ENCODE measurements at regions not wholly inside any gene's neighbourhood (a gene's known extent, or its start where the extent isn't known, plus 50 kb on each side); places are given as distances from the start of the nearest gene placed in this dataset.

DNA sequence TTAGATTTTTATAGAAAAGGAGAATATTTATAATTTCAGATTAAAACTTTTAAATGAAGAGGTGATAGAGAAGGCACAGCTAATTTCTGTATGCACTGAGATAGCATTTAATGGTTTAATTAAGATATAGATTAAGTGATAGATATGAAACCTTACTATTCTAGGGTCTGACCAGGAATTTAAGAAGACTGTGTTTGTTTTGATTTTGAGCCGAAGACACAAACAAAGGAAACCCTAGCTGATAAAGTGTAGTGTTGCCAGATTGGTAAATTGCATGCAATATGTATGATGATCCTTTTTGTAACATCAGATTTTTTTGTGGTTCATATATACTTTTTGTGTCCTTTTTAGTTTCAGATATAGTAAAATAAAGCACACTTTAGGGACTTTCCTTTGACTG, 141.8 kb downstream of the ZPLD1 start:
- H3K27me3 Mint-ChIP-seq, result peaks cover 8% of the 10 kb centered on the region
- H3K27ac Mint-ChIP-seq, result no peak overlapping the region
- H3K4me3 Mint-ChIP-seq, result no peak overlapping the region
- H3K9me3 Mint-ChIP-seq, result no peaks in the 10 kb centered on the region
- H3K36me3 Mint-ChIP-seq (ENCODE audit: low read depth), result no peaks in the 10 kb centered on the region
- H3K4me1 Mint-ChIP-seq (ENCODE audit: low read depth), result no peaks in the 10 kb centered on the region

DNA sequence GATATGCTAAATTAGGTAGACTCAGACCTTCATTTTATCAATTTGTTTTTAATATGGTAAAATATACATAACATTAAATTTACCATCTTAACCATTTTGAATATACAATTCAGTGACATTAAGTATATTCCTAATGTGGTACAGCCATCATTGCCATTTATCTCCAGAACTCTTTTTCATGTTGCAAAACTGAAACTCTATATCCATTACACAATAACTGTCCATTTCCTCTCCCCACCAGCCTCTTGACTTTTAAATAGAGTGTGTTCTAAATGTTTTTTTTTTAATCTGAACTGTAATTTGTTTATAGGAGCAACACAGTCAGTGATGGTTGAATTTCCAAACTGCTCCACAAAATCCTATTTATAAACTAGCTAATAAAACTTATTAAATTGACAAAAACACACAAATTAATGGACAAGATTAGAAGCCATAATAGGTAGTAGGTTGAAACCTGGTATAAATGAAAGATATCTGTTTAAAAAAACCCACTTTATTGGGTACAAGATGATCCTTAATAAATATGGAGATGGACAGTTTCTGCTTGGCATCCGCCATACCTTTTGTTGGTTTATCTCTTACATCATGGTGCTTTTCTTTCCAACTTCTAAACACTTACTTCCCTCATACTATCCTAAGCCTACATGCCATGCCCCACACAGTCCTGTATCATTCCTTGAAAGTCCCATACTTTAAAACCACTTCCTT, 142.4 kb downstream of the ZPLD1 start:
- Mint-ChIP-seq H3K27me3 (peaks cover 4% of the 10 kb centered on the region), H3K4me3 (no peak overlapping the region), H3K36me3 (ENCODE audit: low read depth) (no peaks in the 10 kb centered on the region), H3K27ac (no peak overlapping the region), H3K4me1 (ENCODE audit: low read depth) (no peaks in the 10 kb centered on the region), H3K9me3 (no peaks in the 10 kb centered on the region)

DNA sequence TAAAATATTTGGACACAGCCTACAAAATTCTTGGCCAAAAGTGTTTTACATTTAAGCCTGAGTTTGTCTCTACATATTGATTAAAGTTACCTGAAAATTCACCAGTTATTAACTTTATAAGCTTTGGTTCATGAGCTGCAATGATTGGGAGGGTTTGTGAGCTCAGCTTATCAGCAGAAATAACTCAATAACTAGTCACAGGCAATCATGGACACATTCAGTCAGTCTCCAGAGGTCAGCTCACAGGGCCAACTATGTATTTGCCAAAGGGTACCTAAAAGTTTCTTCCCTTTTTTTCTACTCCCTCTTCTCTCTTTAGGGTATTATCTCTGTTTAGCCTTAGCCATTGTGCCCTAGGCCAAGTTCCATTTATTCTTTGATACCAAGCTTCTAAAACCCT, 145.9 kb downstream of the ZPLD1 start:
- H3K9me3 Mint-ChIP-seq, result no peaks in the 10 kb centered on the region
- no peak overlapping the region for H3K27ac Mint-ChIP-seq
- no peak overlapping the region for H3K4me3 Mint-ChIP-seq
- H3K27me3 Mint-ChIP-seq, result peaks cover 4% of the 10 kb centered on the region
- H3K4me1 Mint-ChIP-seq (ENCODE audit: low read depth), result no peaks in the 10 kb centered on the region
- no peaks in the 10 kb centered on the region for H3K36me3 Mint-ChIP-seq (ENCODE audit: low read depth)

GRCh38 chr3:102586485-102586884, 151.7 kb downstream of the ZPLD1 start:
- Mint-ChIP-seq H3K4me3 (no peak overlapping the region), H3K27ac (no peak overlapping the region), H3K36me3 (ENCODE audit: low read depth) (no peaks in the 10 kb centered on the region), H3K27me3 (peaks cover 6% of the 10 kb centered on the region), H3K9me3 (no peaks in the 10 kb centered on the region), H3K4me1 (ENCODE audit: low read depth) (no peaks in the 10 kb centered on the region)

- Mint-ChIP-seq H3K27ac (no peak overlapping the region), H3K9me3 (no peaks in the 10 kb centered on the region), H3K4me1 (ENCODE audit: low read depth) (no peaks in the 10 kb centered on the region), H3K27me3 (no peaks in the 10 kb centered on the region), H3K36me3 (ENCODE audit: low read depth) (no peaks in the 10 kb centered on the region), H3K4me3 (no peak overlapping the region)
These were observed 159.2 kb downstream of the ZPLD1 start for GRCh38 chr3:102593812-102594602.

DNA sequence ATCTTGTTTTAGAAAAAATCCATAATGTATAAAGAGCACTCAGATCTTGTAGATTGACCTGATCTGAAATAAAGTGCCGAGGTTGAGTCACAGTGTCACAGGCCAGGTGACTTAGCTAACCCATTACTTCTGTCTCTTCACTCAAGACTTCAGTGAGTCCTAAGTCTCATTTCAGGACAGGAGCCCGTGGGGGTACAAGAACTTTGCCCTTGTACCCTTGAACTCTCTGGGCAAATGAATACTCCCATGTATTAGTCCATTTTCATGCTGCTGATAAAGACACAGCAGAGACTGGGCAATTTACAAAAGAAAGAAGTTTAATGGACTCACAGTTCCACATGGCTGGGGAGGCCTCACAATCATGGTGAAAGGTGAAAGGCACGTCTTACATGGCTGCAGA, 160.2 kb downstream of the ZPLD1 start:
- Mint-ChIP-seq H3K4me3 (no peak overlapping the region), H3K36me3 (ENCODE audit: low read depth) (no peaks in the 10 kb centered on the region), H3K4me1 (ENCODE audit: low read depth) (no peaks in the 10 kb centered on the region), H3K27ac (no peak overlapping the region), H3K27me3 (no peaks in the 10 kb centered on the region), H3K9me3 (no peaks in the 10 kb centered on the region)

GRCh38 chr3:102599819-102600576, 165.2 kb downstream of the ZPLD1 start:
- Mint-ChIP-seq H3K9me3 (no peaks in the 10 kb centered on the region), H3K36me3 (ENCODE audit: low read depth) (no peaks in the 10 kb centered on the region), H3K4me1 (ENCODE audit: low read depth) (no peaks in the 10 kb centered on the region), H3K27me3 (peaks cover 3% of the 10 kb centered on the region), H3K4me3 (no peak overlapping the region), H3K27ac (no peak overlapping the region)

DNA sequence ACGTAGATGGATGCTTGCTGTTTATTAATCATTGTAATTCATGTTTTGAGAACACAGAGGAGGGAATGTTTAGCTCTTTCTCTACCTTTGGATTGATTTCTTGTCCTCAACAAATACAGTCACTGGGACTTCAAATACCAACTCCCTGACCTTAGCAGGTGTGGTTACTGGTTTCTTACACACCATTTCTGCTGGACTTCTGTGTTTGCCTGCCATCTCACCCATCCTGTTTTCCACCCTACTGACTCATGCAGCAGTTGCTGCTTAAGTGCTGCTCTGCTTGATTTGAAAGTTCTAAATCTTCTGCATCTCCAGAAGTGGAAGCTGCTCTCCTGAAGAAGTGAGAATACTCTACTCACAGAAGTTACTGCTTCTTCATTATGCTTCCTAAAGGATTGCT, 170.3 kb downstream of the ZPLD1 start:
- Mint-ChIP-seq H3K9me3 (no peaks in the 10 kb centered on the region), H3K36me3 (ENCODE audit: low read depth) (no peaks in the 10 kb centered on the region), H3K4me1 (ENCODE audit: low read depth) (no peaks in the 10 kb centered on the region), H3K27ac (no peak overlapping the region), H3K4me3 (no peak overlapping the region), H3K27me3 (peaks cover 18% of the 10 kb centered on the region)

GRCh38 chr3:102608875-102609274, 174.1 kb downstream of the ZPLD1 start:
- H3K27ac Mint-ChIP-seq, result no peak overlapping the region

GRCh38 chr3:102614021-102614569, 179.3 kb downstream of the ZPLD1 start:
- no peaks in the 10 kb centered on the region for H3K36me3 Mint-ChIP-seq (ENCODE audit: low read depth)
- no peak overlapping the region for H3K4me3 Mint-ChIP-seq
- H3K27ac Mint-ChIP-seq, result no peak overlapping the region
- peaks cover 8% of the 10 kb centered on the region for H3K27me3 Mint-ChIP-seq
- no peaks in the 10 kb centered on the region for H3K4me1 Mint-ChIP-seq (ENCODE audit: low read depth)
- no peaks in the 10 kb centered on the region for H3K9me3 Mint-ChIP-seq

More at GRCh38 chr3:102608875-102609274, 174.1 kb downstream of the ZPLD1 start:
- Mint-ChIP-seq H3K36me3 (ENCODE audit: low read depth) (no peaks in the 10 kb centered on the region), H3K9me3 (no peaks in the 10 kb centered on the region), H3K4me3 (no peak overlapping the region), H3K27me3 (peaks cover 23% of the 10 kb centered on the region), H3K4me1 (ENCODE audit: low read depth) (no peaks in the 10 kb centered on the region)

GRCh38 chr3:102614585-102614984, 179.8 kb downstream of the ZPLD1 start:
- no peaks in the 10 kb centered on the region for H3K9me3 Mint-ChIP-seq
- no peaks in the 10 kb centered on the region for H3K4me1 Mint-ChIP-seq (ENCODE audit: low read depth)
- no peak overlapping the region for H3K27ac Mint-ChIP-seq
- H3K27me3 Mint-ChIP-seq, result peaks cover 8% of the 10 kb centered on the region
- no peaks in the 10 kb centered on the region for H3K36me3 Mint-ChIP-seq (ENCODE audit: low read depth)
- H3K4me3 Mint-ChIP-seq, result no peak overlapping the region

- no peaks in the 10 kb centered on the region for H3K4me1 Mint-ChIP-seq (ENCODE audit: low read depth)
- no peaks in the 10 kb centered on the region for H3K36me3 Mint-ChIP-seq (ENCODE audit: low read depth)
- peaks cover 6% of the 10 kb centered on the region for H3K27me3 Mint-ChIP-seq
- H3K4me3 Mint-ChIP-seq, result no peak overlapping the region
- H3K9me3 Mint-ChIP-seq, result no peaks in the 10 kb centered on the region
- H3K27ac Mint-ChIP-seq, result no peak overlapping the region
These were observed 182.6 kb downstream of the ZPLD1 start for GRCh38 chr3:102617381-102617780.

DNA sequence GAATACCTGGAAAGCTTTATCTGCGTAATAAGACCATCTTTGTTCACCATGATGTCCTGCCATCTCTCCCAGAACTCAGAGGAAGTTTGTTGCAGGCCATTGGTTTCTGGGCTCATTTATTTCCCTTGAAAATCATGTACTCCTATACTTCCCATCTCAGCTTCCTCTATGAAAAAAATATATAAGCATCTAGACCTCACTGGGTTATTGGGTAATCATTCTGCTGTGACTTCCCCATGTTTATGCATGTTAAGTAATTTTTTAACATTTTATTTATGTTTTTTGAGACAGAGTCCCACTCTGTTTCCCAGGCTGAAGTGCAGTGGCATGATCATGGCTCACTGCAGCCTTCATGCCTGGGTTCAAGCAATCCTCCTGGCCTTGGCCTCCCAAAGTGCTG, 184.5 kb downstream of the ZPLD1 start:
- Mint-ChIP-seq H3K36me3 (ENCODE audit: low read depth) (no peaks in the 10 kb centered on the region), H3K27me3 (peaks cover 6% of the 10 kb centered on the region), H3K27ac (no peak overlapping the region), H3K4me3 (no peak overlapping the region), H3K9me3 (no peaks in the 10 kb centered on the region), H3K4me1 (ENCODE audit: low read depth) (no peaks in the 10 kb centered on the region)

DNA sequence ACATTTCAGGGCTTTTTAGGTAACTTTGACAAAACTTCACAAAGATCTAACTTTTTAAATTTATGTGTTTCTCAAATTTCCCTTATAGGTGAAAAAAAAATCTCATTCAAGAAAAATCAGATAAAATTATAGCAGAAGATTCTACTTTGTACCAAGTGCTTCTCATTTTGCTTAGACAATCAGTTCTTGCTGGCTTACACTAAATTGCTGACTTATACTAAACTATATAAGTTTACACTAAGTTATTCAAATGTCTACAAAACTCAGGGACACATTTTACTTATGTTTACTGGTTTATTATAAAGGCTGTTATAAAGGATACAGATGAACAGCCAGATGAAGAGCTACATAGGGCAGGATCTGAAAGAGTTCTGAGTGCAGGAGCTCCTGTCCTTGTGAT, 195.1 kb downstream of the ZPLD1 start:
- H3K27me3 Mint-ChIP-seq, result no peaks in the 10 kb centered on the region

DNA sequence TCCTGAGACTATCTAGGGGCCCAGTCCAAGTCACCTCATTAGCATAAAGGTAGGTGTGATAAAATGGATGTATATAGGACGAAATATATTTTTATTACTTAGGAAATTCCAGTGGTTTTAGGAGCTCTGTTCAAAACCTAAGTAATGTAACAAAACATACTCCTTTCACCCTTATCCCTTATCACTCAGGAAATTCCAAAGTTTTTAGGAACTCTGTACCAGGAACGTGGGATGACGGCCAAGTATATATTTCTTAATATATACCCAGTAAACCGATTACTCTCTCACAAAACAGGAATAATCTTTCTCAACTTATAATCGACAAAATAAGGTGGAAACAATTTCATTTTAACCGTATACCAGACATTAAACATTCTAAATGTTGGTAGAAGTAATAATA, 195.7 kb downstream of the ZPLD1 start:
- no peaks in the 10 kb centered on the region for H3K36me3 Mint-ChIP-seq (ENCODE audit: low read depth)
- no peaks in the 10 kb centered on the region for H3K4me1 Mint-ChIP-seq (ENCODE audit: low read depth)
- H3K27me3 Mint-ChIP-seq, result no peaks in the 10 kb centered on the region
- no peak overlapping the region for H3K27ac Mint-ChIP-seq
- H3K9me3 Mint-ChIP-seq, result no peaks in the 10 kb centered on the region
- H3K4me3 Mint-ChIP-seq, result no peak overlapping the region

More for the DNA sequence above, 195.1 kb downstream of the ZPLD1 start:
- no peaks in the 10 kb centered on the region for H3K4me1 Mint-ChIP-seq (ENCODE audit: low read depth)
- H3K36me3 Mint-ChIP-seq (ENCODE audit: low read depth), result no peaks in the 10 kb centered on the region
- H3K27ac Mint-ChIP-seq, result no peak overlapping the region
- H3K9me3 Mint-ChIP-seq, result no peaks in the 10 kb centered on the region
- H3K4me3 Mint-ChIP-seq, result no peak overlapping the region

All from stimulated activated naive CD8-positive, alpha-beta T cell treated with anti-CD3 and anti-CD28 coated beads, Interleukin-15, Interleukin-2, amounts not matched to agents 100 ng/mL and 50 ng/mL, for 24 hours (primary cell).